Esophagus muscularis mucosa (tissue), 4 donors: ENCODE measurements at regions not wholly inside any gene's neighbourhood (a gene's known extent, or its start where the extent isn't known, plus 50 kb on each side); places are given as distances from the start of the nearest gene placed in this dataset.

Source experiments
- EP300 ChIP-seq: sonication (generic); formaldehyde crosslinking; IDR thresholded peaks from one replicate; pipeline ENCODE4 v1.6.1; 2017; ENCODE audit warnings: antibody characterized with exemption
- POLR2A ChIP-seq: fragments of 450-650 bp; IDR thresholded peaks from one replicate; pipeline ENCODE4 v1.6.1; 2017; ENCODE audit warnings: antibody characterized with exemption, moderate library complexity, mild to moderate bottlenecking, low read depth
- POLR2AphosphoS5 ChIP-seq, 2 donors: sonication (generic); formaldehyde crosslinking; IDR thresholded peaks; one replicate each; pipeline ENCODE4 v1.6.1; 2017; ENCODE audit warnings: antibody characterized with exemption in 2 of 2
- TF ChIP-seq, protein P1 (sequence below), 3 experiments: fragments of 200-600 bp in 2 of 3; fragments of 450-650 bp in 1 of 3; sonication (generic) in 2 of 3; IDR thresholded peaks; one replicate each; pipeline ENCODE4 v1.5.1; 2017 to 2019; ENCODE audit warnings: antibody characterized with exemption in 3 of 3, mild to moderate bottlenecking in 2 of 3, moderate library complexity in 1 of 3

GRCh38 chr2:80856227-80856626 lies 551.7 kb upstream of the LRRTM1 start:
- TF ChIP-seq, protein P1, sequence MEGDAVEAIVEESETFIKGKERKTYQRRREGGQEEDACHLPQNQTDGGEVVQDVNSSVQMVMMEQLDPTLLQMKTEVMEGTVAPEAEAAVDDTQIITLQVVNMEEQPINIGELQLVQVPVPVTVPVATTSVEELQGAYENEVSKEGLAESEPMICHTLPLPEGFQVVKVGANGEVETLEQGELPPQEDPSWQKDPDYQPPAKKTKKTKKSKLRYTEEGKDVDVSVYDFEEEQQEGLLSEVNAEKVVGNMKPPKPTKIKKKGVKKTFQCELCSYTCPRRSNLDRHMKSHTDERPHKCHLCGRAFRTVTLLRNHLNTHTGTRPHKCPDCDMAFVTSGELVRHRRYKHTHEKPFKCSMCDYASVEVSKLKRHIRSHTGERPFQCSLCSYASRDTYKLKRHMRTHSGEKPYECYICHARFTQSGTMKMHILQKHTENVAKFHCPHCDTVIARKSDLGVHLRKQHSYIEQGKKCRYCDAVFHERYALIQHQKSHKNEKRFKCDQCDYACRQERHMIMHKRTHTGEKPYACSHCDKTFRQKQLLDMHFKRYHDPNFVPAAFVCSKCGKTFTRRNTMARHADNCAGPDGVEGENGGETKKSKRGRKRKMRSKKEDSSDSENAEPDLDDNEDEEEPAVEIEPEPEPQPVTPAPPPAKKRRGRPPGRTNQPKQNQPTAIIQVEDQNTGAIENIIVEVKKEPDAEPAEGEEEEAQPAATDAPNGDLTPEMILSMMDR (IDR thresholded peaks at IDR 0.05) = no peak
- no peak for TF ChIP-seq POLR2AphosphoS5 (IDR thresholded peaks at IDR 0.05)
- TF ChIP-seq POLR2A = no peak
- TF ChIP-seq EP300 = no peak
